Activated naive CD8-positive, alpha-beta T cell treated with anti-CD3 and anti-CD28 coated beads for 36 hours (primary cell): ENCODE measurements at regions not wholly inside any gene's neighbourhood (a gene's known extent, or its start where the extent isn't known, plus 50 kb on each side); places are given as distances from the start of the nearest gene placed in this dataset.
"Not testable (repeated sequence)": the region's sequence is repeated elsewhere in the genome, so short reads cannot be mapped to it uniquely, and the experiment has no call there.

ENCODE experiments used
- DNase-seq: peaks from one replicate; pipeline ENCODE4 v3.0.0; 2021
- H3K27ac Mint-ChIP-seq: one replicate; pipeline ENCODE4 v1.8.0; 2022; ENCODE audit warnings: mild to moderate bottlenecking, moderate library complexity, mixed read lengths
- H3K27me3 Mint-ChIP-seq: one replicate; pipeline ENCODE4 v1.8.0; 2022; ENCODE audit warnings: mild to moderate bottlenecking, mixed read lengths
- H3K36me3 Mint-ChIP-seq: one replicate; pipeline ENCODE4 v1.8.0; 2021; ENCODE audit warnings: mild to moderate bottlenecking, mixed read lengths
- H3K4me1 Mint-ChIP-seq: one replicate; pipeline ENCODE4 v1.8.0; 2021; ENCODE audit warnings: mixed read lengths
- H3K4me3 Mint-ChIP-seq: one replicate; pipeline ENCODE4 v1.8.0; 2022; ENCODE audit warnings: mild to moderate bottlenecking, moderate library complexity, mixed read lengths
- H3K9me3 Mint-ChIP-seq: one replicate; pipeline ENCODE4 v1.8.0; 2022; ENCODE audit warnings: mixed read lengths

DNA sequence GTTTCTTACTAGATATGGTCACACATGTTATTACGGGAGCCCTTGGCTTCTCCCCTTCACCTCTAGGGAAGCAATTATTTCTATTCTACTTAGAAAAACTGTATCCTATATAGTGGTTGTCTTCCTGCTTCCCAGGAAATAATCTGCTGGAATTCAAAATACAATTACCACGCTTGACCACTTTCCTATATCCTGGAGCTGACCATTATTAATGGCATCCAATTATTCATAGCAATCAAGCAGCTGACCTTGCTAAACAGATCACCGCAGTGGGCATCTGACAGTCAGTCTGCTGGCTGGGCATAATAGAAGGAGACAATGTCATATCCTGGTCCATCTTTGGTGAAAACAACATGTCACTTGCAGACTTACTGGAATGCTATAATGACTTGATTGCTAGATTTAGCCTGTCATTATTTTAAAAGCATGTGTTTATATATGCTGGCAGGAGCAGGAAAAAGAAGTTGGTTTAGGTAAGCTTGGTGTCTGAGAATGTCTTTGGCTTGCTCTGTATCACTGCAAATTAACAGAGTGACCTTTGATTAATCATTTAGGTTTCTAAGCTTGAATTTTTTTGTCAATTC lies 325.6 kb upstream of the FAM98A start:
- peaks cover 3% of the 10 kb centered on the region for H3K4me1 Mint-ChIP-seq

DNA sequence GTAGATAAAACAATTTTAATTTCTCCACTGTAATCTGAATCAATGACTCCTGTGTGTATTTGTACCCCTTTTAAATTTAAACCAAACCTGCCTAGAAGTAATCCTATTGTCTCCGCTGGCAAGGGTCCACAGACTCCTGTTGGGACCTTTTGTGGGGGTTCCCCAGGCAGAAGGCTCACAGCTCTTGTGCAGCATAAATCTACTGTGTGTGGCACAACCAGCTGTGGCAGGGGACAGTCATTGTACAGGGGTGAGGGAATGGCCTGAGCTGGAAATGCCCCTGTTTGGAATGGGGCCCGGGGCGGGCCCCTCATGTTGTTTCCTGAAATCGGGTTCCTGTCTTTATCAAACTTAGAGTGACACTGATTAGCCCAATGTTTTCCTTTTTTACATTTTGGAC lies 318.2 kb upstream of the FAM98A start:
- Mint-ChIP-seq H3K4me1 (no peaks in the 10 kb centered on the region), H3K4me3 (no peak overlapping the region), H3K27ac (no peak overlapping the region), H3K27me3 (no peaks in the 10 kb centered on the region), H3K36me3 (no peaks in the 10 kb centered on the region), H3K9me3 (peaks cover 12% of the 10 kb centered on the region)
- DNase-seq: no peak

More for the DNA sequence above, 325.6 kb upstream of the FAM98A start:
- DNase-seq: no peak
- Mint-ChIP-seq H3K27ac (no peak overlapping the region), H3K9me3 (peaks cover 2% of the 10 kb centered on the region), H3K4me3 (no peak overlapping the region), H3K36me3 (peaks cover 2% of the 10 kb centered on the region), H3K27me3 (no peaks in the 10 kb centered on the region)

DNA sequence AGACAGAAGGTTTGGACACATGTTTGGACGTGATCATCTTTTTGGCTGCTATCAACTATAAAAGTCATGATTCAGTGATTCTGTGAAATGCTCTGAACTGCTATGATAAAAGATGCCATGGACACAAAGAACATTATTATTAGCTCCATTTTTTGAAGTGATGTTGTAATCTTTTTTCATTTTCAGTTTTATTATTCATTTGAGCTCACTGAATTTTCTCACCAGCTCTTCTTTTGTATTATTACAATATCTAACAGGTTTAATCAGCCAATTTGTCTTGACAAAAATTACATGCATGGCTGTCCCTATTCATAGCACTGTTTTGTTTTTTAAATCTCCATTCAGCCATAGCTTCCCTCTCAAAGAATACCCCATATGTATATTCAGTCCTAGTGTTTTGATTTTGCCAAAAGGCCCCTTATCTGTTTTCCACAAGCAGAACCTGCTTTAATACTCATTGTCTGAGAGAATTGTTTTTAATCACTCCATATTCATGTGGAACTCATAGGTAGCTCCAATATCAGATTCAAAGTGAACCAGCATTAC lies 314.0 kb upstream of the FAM98A start:
- Mint-ChIP-seq H3K36me3 (no peaks in the 10 kb centered on the region), H3K9me3 (peaks cover 11% of the 10 kb centered on the region), H3K4me1 (no peaks in the 10 kb centered on the region), H3K27me3 (no peaks in the 10 kb centered on the region), H3K27ac (no peak overlapping the region), H3K4me3 (no peak overlapping the region)
- no peak for DNase-seq

DNA sequence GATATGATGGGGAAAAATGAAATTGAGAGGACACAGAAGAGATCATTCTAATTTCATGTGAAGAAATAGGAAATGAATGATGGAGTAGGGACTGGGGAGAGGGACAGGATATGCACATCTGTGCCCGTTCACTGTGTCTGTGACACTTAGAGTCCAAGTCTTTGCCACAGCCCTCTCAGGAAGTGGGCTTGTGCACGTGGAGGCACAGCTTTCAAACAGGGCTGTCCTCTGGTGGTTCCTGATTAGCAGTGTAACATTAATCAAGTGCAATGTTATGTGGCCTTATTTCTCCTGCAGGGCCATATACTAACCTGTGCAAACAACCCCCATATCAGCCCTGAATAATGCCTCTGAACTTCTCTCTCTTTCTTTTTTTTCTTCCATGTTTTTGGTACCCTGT lies 312.2 kb upstream of the FAM98A start:
- no peak overlapping the region for H3K4me3 Mint-ChIP-seq
- H3K9me3 Mint-ChIP-seq: peaks cover 11% of the 10 kb centered on the region
- H3K4me1 Mint-ChIP-seq: no peaks in the 10 kb centered on the region
- H3K36me3 Mint-ChIP-seq: no peaks in the 10 kb centered on the region
- DNase-seq: no peak
- no peaks in the 10 kb centered on the region for H3K27me3 Mint-ChIP-seq
- no peak overlapping the region for H3K27ac Mint-ChIP-seq

DNA sequence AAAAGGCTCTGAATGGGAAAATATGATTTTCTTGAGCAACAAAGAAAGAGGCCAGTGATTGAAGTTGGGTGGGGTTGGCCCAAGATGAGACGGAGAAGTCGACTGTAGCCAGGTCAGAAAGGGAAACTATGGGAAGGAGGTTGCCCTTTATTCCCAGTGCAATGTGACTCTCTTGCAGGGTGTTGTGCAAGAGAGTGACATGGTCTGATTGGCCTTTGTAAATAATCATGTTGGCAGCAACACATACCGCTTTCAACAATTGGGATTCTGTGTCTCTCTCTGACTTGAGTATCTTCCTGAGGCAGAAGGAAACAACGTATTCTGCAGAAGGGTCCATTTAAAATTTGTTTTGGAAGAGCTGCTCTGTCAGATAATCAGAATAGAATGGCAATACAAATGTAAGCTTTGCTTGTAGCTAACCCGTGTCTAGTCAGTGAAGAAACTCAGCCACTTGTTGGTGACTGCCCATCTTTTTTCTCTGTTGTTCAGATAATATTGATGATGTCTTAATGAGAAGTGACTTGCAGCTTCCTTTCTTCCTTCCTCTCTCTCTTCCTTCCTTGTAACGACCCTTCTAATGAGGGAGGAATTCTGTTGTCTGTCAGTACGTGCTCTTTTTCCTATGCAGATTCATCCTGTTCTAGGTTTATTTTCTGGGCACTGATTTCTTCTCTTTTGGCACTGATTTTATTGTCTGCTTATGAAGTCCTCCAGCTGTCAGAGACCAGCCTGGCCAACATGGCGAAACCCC lies 311.0 kb upstream of the FAM98A start:
- no peak for DNase-seq
- no peaks in the 10 kb centered on the region for H3K4me1 Mint-ChIP-seq
- H3K27me3 Mint-ChIP-seq: no peaks in the 10 kb centered on the region
- H3K4me3 Mint-ChIP-seq: no peak overlapping the region
- H3K36me3 Mint-ChIP-seq: no peaks in the 10 kb centered on the region
- peaks cover 10% of the 10 kb centered on the region for H3K9me3 Mint-ChIP-seq
- no peak overlapping the region for H3K27ac Mint-ChIP-seq

DNA sequence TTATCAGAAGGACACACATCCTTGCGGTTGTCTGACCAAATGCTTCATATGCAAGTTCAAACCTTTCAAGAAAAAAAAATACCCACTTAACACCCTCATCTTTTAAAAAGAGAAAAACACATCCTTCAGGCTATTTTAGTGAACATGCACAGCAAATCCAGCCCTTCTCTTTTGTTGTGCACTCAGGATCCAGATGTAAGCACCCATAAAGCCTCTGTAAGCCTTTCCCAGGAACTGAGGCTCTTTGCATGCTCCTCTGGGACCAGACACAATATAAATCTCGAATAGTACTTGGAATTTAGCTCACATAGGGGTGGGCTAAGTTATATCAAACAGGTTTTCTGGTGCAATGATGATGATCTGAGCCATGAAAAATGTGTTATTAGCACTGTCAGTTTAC lies 308.8 kb upstream of the FAM98A start:
- Mint-ChIP-seq H3K36me3 (no peaks in the 10 kb centered on the region), H3K4me3 (no peak overlapping the region), H3K27ac (no peak overlapping the region), H3K4me1 (no peaks in the 10 kb centered on the region), H3K27me3 (no peaks in the 10 kb centered on the region), H3K9me3 (peaks cover 2% of the 10 kb centered on the region)
- no peak for DNase-seq

DNA sequence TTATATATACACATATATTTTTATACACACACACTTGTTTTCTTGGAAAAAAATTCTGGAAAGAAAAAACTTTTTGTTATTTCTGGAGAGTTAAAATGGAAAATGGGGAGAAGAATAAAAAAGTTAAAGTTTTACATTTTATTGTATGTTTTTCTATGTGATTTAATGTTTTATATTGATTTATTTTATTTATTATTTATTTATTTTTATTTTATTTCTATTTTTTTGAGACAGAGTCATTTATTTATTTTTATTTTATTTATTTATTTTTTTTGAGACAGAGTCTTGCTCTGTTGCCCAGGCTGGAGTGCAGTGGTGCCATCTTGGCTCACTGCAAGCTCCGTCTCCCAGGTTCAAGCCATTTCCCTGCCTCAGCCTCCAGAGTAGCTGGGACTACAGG lies 307.0 kb upstream of the FAM98A start:
- DNase-seq, H3K4me1 Mint-ChIP-seq, H3K4me3 Mint-ChIP-seq, H3K9me3 Mint-ChIP-seq, H3K27ac Mint-ChIP-seq, H3K36me3 Mint-ChIP-seq, H3K27me3 Mint-ChIP-seq: not testable (repeated sequence)

DNA sequence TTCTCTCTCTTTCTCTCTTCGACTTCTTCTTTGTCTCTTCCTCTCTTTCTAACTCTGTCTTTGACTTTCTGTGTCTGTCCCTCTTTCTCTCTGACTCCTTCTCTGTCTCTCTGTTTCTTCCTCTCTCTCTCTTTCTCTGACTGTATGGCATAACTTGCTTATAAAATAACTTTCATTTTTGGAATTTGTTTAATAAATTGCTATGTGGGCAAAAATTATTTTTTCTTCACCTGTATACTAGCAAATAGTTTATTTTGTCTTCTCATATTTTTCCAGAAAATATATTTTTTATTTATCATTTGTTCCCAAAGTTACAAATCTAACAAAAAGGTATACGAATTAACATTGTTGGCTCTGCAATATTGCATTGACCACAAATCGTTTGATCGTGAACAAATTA lies 305.7 kb upstream of the FAM98A start:
- DNase-seq: no peak
- H3K4me1 Mint-ChIP-seq: no peaks in the 10 kb centered on the region
- H3K9me3 Mint-ChIP-seq: peaks cover 2% of the 10 kb centered on the region

DNA sequence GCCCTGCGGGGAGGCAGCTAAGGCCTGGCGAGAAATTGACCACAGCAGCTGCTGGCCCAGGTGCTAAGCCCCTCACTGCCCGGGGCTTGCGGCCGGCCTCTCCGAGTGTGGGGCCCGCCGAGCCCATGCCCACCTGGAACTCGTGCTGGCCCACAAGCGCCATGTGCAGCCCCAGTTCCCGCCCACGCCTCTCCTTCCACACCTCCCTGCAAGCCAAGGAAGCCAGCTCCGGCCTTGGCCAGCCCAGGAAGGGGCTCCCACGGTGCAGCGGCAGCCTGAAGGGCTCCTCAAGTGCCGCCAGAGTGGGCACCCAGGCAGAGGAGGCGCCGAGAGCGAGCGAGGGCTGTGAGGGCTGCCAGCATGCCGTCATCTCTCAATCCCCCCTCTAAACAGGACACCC lies 304.6 kb upstream of the FAM98A start:
- Mint-ChIP-seq H3K36me3 (no peaks in the 10 kb centered on the region), H3K9me3 (peaks cover 2% of the 10 kb centered on the region), H3K27me3 (no peaks in the 10 kb centered on the region), H3K4me1 (no peaks in the 10 kb centered on the region), H3K4me3 (no peak overlapping the region), H3K27ac (no peak overlapping the region)
- no peak for DNase-seq

More for the DNA sequence above, 305.7 kb upstream of the FAM98A start:
- H3K4me3 Mint-ChIP-seq: no peak overlapping the region
- no peak overlapping the region for H3K27ac Mint-ChIP-seq
- H3K36me3 Mint-ChIP-seq: no peaks in the 10 kb centered on the region
- no peaks in the 10 kb centered on the region for H3K27me3 Mint-ChIP-seq

DNA sequence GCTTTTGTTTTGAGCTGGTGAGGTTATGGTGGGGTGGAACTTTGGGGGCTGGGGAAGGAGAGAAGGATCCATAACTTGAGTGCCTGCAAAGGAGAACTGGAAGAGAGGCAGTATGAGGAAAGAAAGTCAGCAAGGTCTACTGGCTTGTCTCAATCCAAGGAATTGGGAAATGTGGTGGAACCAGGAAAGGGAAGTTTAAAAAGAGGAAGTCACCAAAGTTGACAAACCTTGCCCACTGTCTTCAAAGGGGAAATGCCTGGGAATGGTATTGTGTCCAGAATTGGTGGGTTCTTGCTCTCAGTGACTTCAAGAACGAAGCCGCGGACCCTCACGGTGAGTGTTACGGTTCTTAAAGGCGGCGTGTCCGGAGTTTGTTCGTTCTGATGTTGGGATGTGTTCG lies 304.1 kb upstream of the FAM98A start:
- Mint-ChIP-seq H3K4me3 (no peak overlapping the region), H3K9me3 (peaks cover 2% of the 10 kb centered on the region), H3K27me3 (no peaks in the 10 kb centered on the region), H3K36me3 (no peaks in the 10 kb centered on the region), H3K4me1 (no peaks in the 10 kb centered on the region), H3K27ac (no peak overlapping the region)
- no peak for DNase-seq

DNA sequence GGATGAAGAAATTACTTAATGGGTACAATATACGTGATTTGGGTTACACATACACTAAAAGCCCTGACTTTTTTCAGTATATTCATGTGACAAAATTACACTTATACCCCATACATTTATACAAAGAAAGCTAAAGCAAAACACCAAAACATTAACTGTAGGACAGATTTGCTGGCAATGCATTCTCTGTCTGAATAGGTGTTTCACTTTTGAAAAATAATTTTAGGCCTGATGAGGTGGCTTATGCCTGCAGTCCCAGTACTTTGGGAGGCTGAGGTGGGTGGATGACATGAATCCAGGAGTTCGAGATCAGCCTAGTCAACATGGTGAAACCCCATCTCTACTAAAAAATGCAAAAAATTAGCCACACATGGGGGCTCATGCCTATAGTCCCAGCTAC lies 301.5 kb upstream of the FAM98A start:
- DNase-seq: no peak
- Mint-ChIP-seq H3K27ac (no peak overlapping the region), H3K4me3 (no peak overlapping the region), H3K36me3 (no peaks in the 10 kb centered on the region), H3K9me3 (peaks cover 2% of the 10 kb centered on the region), H3K27me3 (no peaks in the 10 kb centered on the region), H3K4me1 (no peaks in the 10 kb centered on the region)

DNA sequence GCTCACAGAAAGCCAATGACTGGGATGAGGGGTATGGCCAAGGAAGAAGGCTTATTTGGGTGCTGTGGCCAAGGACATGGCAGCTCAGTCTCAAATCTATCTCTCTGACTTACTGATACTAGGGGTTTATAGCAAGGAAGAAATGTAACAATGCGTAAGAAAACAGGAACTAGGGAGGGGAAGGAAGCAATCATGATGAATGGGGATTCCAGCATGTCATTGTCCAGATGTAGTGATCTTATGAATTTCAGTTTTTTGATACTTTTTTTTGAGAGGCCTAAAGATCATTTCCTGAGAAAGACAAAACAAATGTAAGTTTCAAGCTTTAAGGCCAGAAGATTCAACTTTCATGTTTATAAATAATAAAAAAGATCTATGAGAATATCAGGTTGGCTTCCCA lies 298.6 kb upstream of the FAM98A start:
- no peak overlapping the region for H3K27ac Mint-ChIP-seq
- no peaks in the 10 kb centered on the region for H3K36me3 Mint-ChIP-seq
- no peak overlapping the region for H3K4me3 Mint-ChIP-seq
- H3K9me3 Mint-ChIP-seq: no peaks in the 10 kb centered on the region
- no peaks in the 10 kb centered on the region for H3K27me3 Mint-ChIP-seq
- DNase-seq: no peak
- H3K4me1 Mint-ChIP-seq: no peaks in the 10 kb centered on the region

DNA sequence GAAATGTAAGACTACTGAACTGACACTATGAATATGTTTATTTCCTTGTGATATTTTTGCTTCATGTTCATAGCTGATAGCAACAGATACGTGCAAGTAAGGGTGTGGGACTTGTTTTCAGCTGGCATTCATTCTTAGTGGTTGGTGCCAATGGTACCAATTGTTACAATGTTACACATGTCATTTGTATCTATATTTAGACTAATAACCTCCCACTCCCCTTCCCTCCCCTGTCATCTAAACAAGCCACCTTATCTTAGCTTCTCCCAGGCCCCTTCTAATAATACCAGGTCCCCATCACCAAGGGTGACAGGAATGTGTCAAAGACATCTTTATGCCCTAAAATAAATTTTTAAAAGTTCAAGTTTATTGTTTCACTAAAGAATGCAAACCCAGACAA lies 294.7 kb upstream of the FAM98A start:
- H3K9me3 Mint-ChIP-seq: no peaks in the 10 kb centered on the region
- no peaks in the 10 kb centered on the region for H3K36me3 Mint-ChIP-seq
- no peaks in the 10 kb centered on the region for H3K4me1 Mint-ChIP-seq
- H3K27me3 Mint-ChIP-seq: no peaks in the 10 kb centered on the region
- no peak overlapping the region for H3K27ac Mint-ChIP-seq
- H3K4me3 Mint-ChIP-seq: no peak overlapping the region
- DNase-seq: no peak

DNA sequence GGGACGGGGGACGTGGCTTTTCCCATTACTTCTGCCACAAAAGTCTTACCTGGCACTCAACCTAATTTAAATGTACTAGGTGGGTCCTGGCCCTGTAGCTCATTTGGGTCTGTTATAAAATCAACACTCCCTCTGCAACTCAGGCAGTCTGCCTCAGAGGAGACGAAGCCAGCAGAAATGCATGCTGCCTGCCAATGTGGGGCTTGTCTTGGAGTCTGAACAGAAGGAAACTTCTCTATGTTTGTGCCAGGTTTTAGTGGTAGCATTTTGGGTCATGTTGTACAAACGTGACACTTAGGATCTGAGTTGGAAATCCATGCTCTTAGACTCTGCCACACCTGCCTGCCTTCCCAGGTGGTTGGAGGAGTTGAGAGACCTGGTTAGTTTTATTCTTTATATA lies 292.5 kb upstream of the FAM98A start:
- Mint-ChIP-seq H3K27ac (no peak overlapping the region), H3K9me3 (no peaks in the 10 kb centered on the region), H3K4me1 (no peaks in the 10 kb centered on the region), H3K36me3 (no peaks in the 10 kb centered on the region), H3K27me3 (no peaks in the 10 kb centered on the region), H3K4me3 (no peak overlapping the region)
- DNase-seq: no peak

DNA sequence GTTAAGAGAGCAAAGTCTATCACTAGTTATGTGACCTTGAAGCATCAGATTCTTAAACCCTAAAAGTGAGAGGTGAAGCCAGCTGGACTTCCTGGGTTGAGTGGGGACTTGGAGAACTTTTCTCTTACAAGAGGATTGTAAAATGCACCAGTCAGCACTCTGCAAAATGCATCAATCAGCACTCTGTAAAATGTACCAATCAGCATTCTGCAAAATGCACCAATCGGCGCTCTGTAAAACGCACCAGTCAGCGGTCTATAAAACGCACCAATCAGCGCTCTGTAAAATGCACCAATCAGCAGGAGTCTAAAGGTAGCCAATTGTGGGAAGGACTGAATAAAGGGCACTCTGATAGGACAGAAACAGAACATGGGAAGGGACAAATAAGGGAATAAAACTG lies 291.6 kb upstream of the FAM98A start:
- no peaks in the 10 kb centered on the region for H3K36me3 Mint-ChIP-seq
- no peaks in the 10 kb centered on the region for H3K4me1 Mint-ChIP-seq
- no peak for DNase-seq
- no peak overlapping the region for H3K4me3 Mint-ChIP-seq
- H3K27ac Mint-ChIP-seq: no peak overlapping the region
- H3K9me3 Mint-ChIP-seq: no peaks in the 10 kb centered on the region
- H3K27me3 Mint-ChIP-seq: no peaks in the 10 kb centered on the region

DNA sequence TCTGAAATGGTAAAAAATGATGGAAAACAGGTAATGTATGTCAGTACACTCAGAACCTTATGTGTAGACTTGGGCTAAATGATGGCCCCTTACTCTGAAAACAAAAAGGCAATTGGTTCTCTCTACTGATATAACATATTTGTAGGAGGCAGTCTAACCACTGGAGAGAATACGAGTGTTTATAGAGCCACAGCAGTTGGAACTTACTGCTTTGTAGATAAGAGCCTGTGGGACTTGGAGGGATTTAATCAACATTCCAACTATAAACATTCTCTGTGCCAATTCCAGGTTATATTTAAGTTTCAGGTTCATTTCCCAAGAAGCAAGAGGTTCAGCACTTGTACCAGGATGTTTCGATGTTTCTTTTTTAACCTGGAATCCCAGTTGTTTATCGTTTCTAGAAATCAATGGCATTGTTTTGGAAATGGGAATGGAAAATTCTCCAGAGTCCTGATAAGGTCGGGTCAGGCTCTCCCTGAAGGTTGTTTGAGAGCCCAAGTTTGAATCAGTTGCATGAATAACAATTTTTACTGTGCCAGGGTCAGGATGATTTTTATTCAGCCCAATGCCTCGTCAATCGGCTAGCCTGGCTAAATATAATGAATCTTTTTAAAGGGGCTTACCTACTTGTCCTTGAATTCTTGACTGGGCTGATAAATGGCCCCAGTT lies 278.4 kb upstream of the FAM98A start:
- no peaks in the 10 kb centered on the region for H3K27me3 Mint-ChIP-seq
- H3K27ac Mint-ChIP-seq: no peak overlapping the region
- H3K9me3 Mint-ChIP-seq: peaks cover 4% of the 10 kb centered on the region
- no peak for DNase-seq
- H3K36me3 Mint-ChIP-seq: no peaks in the 10 kb centered on the region
- H3K4me3 Mint-ChIP-seq: no peak overlapping the region
- no peaks in the 10 kb centered on the region for H3K4me1 Mint-ChIP-seq
